ENCODE measurements at regions not wholly inside any gene's neighbourhood (a gene's known extent, or its start where the extent isn't known, plus 50 kb on each side); places are given as distances from the start of the nearest gene placed in this dataset.

DNA sequence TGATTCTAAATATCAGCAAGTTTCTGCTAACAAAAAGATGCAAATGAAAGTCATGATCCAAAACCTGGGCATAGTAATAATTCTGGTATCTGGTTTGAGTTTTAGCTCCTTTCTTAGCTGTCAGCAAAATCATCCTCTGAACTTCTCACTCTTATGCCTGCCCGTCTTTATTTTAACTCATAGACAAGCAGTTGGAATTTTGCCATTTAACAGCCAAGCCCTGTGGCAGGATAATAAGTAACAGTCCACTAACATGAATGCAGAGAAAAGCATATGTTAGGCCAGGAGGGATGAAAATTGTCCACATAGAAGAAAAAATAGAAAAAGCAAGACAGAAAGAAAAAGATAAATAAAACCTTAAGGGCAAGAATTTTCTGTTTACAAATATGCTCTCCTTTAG is 170.0 kb upstream of the LAMA2 start:
- no TSS peak for BruUV-seq (replicated peaks)
- ChIA-PET POLR2A (ENCODE audit: unreplicated experiment) (no interaction called here), CTCF (interaction anchor here (0.5 kb wide), 1 partner anchor 186 kb away, joined by 4 read pairs; no protein-coding TSS in a partner anchor)
- intact Hi-C loops (cut with micrococcal nuclease) = no loop called here
- no peak for DNase-seq
- no peak overlapping the region for H3K4me3 ChIP-seq (ENCODE audit: low read length)
- H3K9me3 ChIP-seq (ENCODE audit: low read length) = no peaks in the 10 kb centered on the region
- peak overlapping the region; percentile 49 for H3K4me2 ChIP-seq (ENCODE audit: low read length)
- 0 out of 2 replicates have a peak overlapping the region, but pooled peaks have one; percentile 7 for H3K27ac ChIP-seq (ENCODE audit: low read length)
- H3K9ac ChIP-seq (ENCODE audit: low read length) = no peak overlapping the region
- no peaks in the 10 kb centered on the region for H3K27me3 ChIP-seq (ENCODE audit: low read length)
- no peaks in the 10 kb centered on the region for H4K20me1 ChIP-seq (ENCODE audit: low read length)
- 0 out of 2 replicates have a peak, but pooled peaks have one; percentile 22 for ATAC-seq
- H3K79me2 ChIP-seq (ENCODE audit: low read length) = no peaks in the 10 kb centered on the region
- H3K9me2 ChIP-seq (replicated peaks; ENCODE audit: low read length) = no peaks in the 10 kb centered on the region
- H3K36me3 ChIP-seq (ENCODE audit: low read depth, low read length) = no peaks in the 10 kb centered on the region
- no peaks in the 10 kb centered on the region for H3F3A ChIP-seq (ENCODE audit: low read length, unreplicated experiment)
- TF ChIP-seq, protein P1, sequence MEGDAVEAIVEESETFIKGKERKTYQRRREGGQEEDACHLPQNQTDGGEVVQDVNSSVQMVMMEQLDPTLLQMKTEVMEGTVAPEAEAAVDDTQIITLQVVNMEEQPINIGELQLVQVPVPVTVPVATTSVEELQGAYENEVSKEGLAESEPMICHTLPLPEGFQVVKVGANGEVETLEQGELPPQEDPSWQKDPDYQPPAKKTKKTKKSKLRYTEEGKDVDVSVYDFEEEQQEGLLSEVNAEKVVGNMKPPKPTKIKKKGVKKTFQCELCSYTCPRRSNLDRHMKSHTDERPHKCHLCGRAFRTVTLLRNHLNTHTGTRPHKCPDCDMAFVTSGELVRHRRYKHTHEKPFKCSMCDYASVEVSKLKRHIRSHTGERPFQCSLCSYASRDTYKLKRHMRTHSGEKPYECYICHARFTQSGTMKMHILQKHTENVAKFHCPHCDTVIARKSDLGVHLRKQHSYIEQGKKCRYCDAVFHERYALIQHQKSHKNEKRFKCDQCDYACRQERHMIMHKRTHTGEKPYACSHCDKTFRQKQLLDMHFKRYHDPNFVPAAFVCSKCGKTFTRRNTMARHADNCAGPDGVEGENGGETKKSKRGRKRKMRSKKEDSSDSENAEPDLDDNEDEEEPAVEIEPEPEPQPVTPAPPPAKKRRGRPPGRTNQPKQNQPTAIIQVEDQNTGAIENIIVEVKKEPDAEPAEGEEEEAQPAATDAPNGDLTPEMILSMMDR (conservative IDR thresholded peaks at IDR 0.05; ENCODE audit: low read depth, low read length) = no peak
- no peak for TF ChIP-seq EZH2 (IDR thresholded peaks at IDR 0.05; ENCODE audit: low read length, unreplicated experiment)
- TF ChIP-seq EZH2phosphoT487 (IDR thresholded peaks at IDR 0.05; ENCODE audit: borderline replicate concordance, low read length) = no peak
- H2AFZ ChIP-seq (ENCODE audit: low read length) = 0 out of 2 replicates have a peak overlapping the region, but pooled peaks have one; percentile 18
- peaks cover 9% of the 10 kb centered on the region for H3K4me1 ChIP-seq (ENCODE audit: insufficient read depth, low read length)

DNA sequence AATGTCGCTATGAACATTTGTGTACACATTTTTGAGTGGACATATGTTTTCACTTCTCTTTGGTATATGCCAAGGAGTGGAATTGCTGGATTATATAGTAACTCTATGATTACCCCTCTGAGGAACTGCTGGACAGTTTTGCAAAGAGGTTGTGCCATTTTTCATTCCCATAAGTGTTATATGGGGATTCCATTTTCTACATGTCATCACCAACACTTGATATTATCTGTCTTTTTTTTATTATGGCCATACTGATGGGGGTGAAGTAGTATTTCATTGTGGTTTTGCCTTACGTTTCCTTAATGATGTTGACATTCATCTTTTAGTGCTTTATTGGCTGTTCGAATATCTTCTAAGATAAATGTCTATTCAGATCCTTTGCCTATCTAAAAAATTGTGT is 171.8 kb upstream of the LAMA2 start:
- BruUV-seq (replicated peaks) = no TSS peak
- no peaks in the 10 kb centered on the region for H4K20me1 ChIP-seq (ENCODE audit: low read length)
- no peak for TF ChIP-seq EZH2 (IDR thresholded peaks at IDR 0.05; ENCODE audit: low read length, unreplicated experiment)
- TF ChIP-seq EZH2phosphoT487 (IDR thresholded peaks at IDR 0.05; ENCODE audit: borderline replicate concordance, low read length) = no peak
- TF ChIP-seq, protein P1 (conservative IDR thresholded peaks at IDR 0.05; ENCODE audit: low read depth, low read length) = no peak
- H2AFZ ChIP-seq (ENCODE audit: low read length) = no peak overlapping the region
- no peaks in the 10 kb centered on the region for H3F3A ChIP-seq (ENCODE audit: low read length, unreplicated experiment)
- H3K9me2 ChIP-seq (replicated peaks; ENCODE audit: low read length) = no peaks in the 10 kb centered on the region
- intact Hi-C loops (cut with micrococcal nuclease) = no loop called here
- no peaks in the 10 kb centered on the region for H3K36me3 ChIP-seq (ENCODE audit: low read depth, low read length)
- no peak overlapping the region for H3K27ac ChIP-seq (ENCODE audit: low read length)
- no peaks in the 10 kb centered on the region for H3K27me3 ChIP-seq (ENCODE audit: low read length)
- H3K9me3 ChIP-seq (ENCODE audit: low read length) = no peaks in the 10 kb centered on the region
- DNase-seq (no peak), ATAC-seq (no peak)
- H3K4me2 ChIP-seq (ENCODE audit: low read length) = no peak overlapping the region
- no peak overlapping the region for H3K9ac ChIP-seq (ENCODE audit: low read length)
- ChIA-PET CTCF (no interaction called here), POLR2A (ENCODE audit: unreplicated experiment) (no interaction called here)
- H3K4me3 ChIP-seq (ENCODE audit: low read length) = no peak overlapping the region
- peaks cover 9% of the 10 kb centered on the region for H3K4me1 ChIP-seq (ENCODE audit: insufficient read depth, low read length)
- no peaks in the 10 kb centered on the region for H3K79me2 ChIP-seq (ENCODE audit: low read length)

DNA sequence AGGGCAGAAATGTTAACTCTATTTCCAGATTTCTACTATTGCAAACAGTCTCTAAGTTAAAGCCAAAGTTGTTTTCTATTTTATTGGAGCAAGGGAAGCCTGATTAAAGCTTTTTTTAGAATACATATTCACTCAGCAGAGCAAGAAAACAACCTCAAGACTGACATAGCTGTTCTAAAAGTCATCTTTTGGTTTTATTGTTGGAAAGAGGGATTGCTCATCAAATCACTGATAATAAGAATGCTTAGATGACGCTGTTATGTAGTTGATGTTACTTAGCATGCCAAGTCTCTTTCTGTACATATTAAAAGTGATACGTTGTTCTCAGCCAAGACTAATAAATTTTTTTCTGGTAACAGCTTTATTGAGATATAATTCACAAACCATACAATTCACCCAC is 172.6 kb upstream of the LAMA2 start:
- Histone ChIP-seq H3K27me3 (ENCODE audit: low read length) (no peaks in the 10 kb centered on the region), H4K20me1 (ENCODE audit: low read length) (no peaks in the 10 kb centered on the region), H3K4me2 (ENCODE audit: low read length) (no peak overlapping the region), H3F3A (ENCODE audit: low read length, unreplicated experiment) (no peaks in the 10 kb centered on the region), H3K9ac (ENCODE audit: low read length) (no peak overlapping the region), H3K4me3 (ENCODE audit: low read length) (no peak overlapping the region), H3K27ac (ENCODE audit: low read length) (no peak overlapping the region), H2AFZ (ENCODE audit: low read length) (no peak overlapping the region), H3K4me1 (ENCODE audit: insufficient read depth, low read length) (peaks cover 9% of the 10 kb centered on the region), H3K9me2 (replicated peaks; ENCODE audit: low read length) (no peaks in the 10 kb centered on the region), H3K79me2 (ENCODE audit: low read length) (no peaks in the 10 kb centered on the region), H3K36me3 (ENCODE audit: low read depth, low read length) (no peaks in the 10 kb centered on the region), H3K9me3 (ENCODE audit: low read length) (no peaks in the 10 kb centered on the region)
- TF ChIP-seq, protein P1 (conservative IDR thresholded peaks at IDR 0.05; ENCODE audit: low read depth, low read length) = no peak
- no peak for TF ChIP-seq EZH2phosphoT487 (IDR thresholded peaks at IDR 0.05; ENCODE audit: borderline replicate concordance, low read length)
- TF ChIP-seq EZH2 (IDR thresholded peaks at IDR 0.05; ENCODE audit: low read length, unreplicated experiment) = no peak
- intact Hi-C loops (cut with micrococcal nuclease) = no loop called here
- ChIA-PET POLR2A (ENCODE audit: unreplicated experiment) (interaction anchor here (0.6 kb wide), 1 partner anchor 536 kb away, joined by 5 read pairs; no protein-coding TSS in a partner anchor), CTCF (no interaction called here)
- BruUV-seq (replicated peaks) = no TSS peak
- ATAC-seq (no peak; the same call in 1 of the 2 replicates), DNase-seq (peak; percentile 27)
